GM23338 (cell line): ENCODE measurements at regions not wholly inside any gene's neighbourhood (a gene's known extent, or its start where the extent isn't known, plus 50 kb on each side); places are given as distances from the start of the nearest gene placed in this dataset.

ENCODE experiments used
- ATAC-seq: fragments of 200-7000 bp; cut with Tn5 transposase; 3 replicates; pipeline ENCODE4 v1.9.1; 2020
- DNase-seq: peaks from one replicate; pipeline ENCODE4 v3.0.0-alpha.2; 2015; ENCODE audit warnings: low spot score
- H2AFZ ChIP-seq: fragments of 200-600 bp; sonication (generic); 2 replicates; pipeline ENCODE4 v1.8.0; 2016; ENCODE audit warnings: antibody characterized with exemption, mild to moderate bottlenecking, moderate library complexity
- H3F3A ChIP-seq: fragments of 200-600 bp; sonication (generic); replicated peaks from 2 replicates; pipeline ENCODE4 v1.8.0; 2017; ENCODE audit warnings: antibody characterized with exemption, mixed run types, low read depth
- H3K27ac ChIP-seq: fragments of 200-600 bp; sonication (generic); 2 replicates; pipeline ENCODE4 v1.6.1; 2016; ENCODE audit warnings: low read depth
- H3K27me3 ChIP-seq: fragments of 200-600 bp; sonication (generic); 2 replicates; pipeline ENCODE4 v1.8.0; 2016; ENCODE audit warnings: mild to moderate bottlenecking, mixed run types, moderate library complexity; ENCODE audit not compliant: insufficient read depth
- H3K36me3 ChIP-seq: fragments of 200-600 bp; sonication (generic); 2 replicates; pipeline ENCODE4 v1.8.0; 2016; ENCODE audit warnings: mild to moderate bottlenecking; ENCODE audit not compliant: insufficient read depth
- H3K4me1 ChIP-seq: fragments of 200-600 bp; sonication (generic); 2 replicates; pipeline ENCODE4 v1.8.0; 2016; ENCODE audit warnings: mild to moderate bottlenecking, moderate library complexity; ENCODE audit not compliant: insufficient read depth
- H3K4me2 ChIP-seq: fragments of 200-600 bp; sonication (generic); 2 replicates; pipeline ENCODE4 v1.7.1; 2017; ENCODE audit warnings: mixed run types
- H3K4me3 ChIP-seq: fragments of 200-600 bp; sonication (generic); 2 replicates; pipeline ENCODE4 v1.6.1; 2016; ENCODE audit warnings: mixed run types
- H3K79me2 ChIP-seq: fragments of 200-600 bp; sonication (generic); replicated peaks from 2 replicates; pipeline ENCODE4 v1.8.0; 2017; ENCODE audit warnings: mild to moderate bottlenecking; ENCODE audit not compliant: insufficient read depth
- H3K9me2 ChIP-seq: fragments of 200-600 bp; sonication (generic); 2 replicates; pipeline ENCODE4 v1.8.0; 2017; ENCODE audit not compliant: insufficient read depth
- H4K20me1 ChIP-seq: fragments of 200-600 bp; sonication (generic); replicated peaks from 2 replicates; pipeline ENCODE4 v1.8.0; 2017; ENCODE audit warnings: mild to moderate bottlenecking; ENCODE audit not compliant: insufficient read depth
- H3K27ac Mint-ChIP-seq: 2 replicates; pipeline ENCODE4 v1.8.0; 2020; ENCODE audit warnings: inconsistent platforms, mild to moderate bottlenecking, moderate library complexity, mixed read lengths
- H3K27me3 Mint-ChIP-seq: 3 replicates; pipeline ENCODE4 v1.8.0; 2022; ENCODE audit warnings: low read depth, mild to moderate bottlenecking, moderate library complexity, mixed read lengths, inconsistent platforms; ENCODE audit not compliant: insufficient read depth, poor library complexity
- H3K36me3 Mint-ChIP-seq: 3 replicates; pipeline ENCODE4 v1.8.0; 2021; ENCODE audit warnings: low read depth, mild to moderate bottlenecking, inconsistent platforms, moderate library complexity, mixed read lengths
- H3K4me1 Mint-ChIP-seq: 3 replicates; pipeline ENCODE4 v1.8.0; 2020; ENCODE audit warnings: mild to moderate bottlenecking, inconsistent platforms, mixed read lengths
- H3K4me3 Mint-ChIP-seq: 3 replicates; pipeline ENCODE4 v1.8.0; 2021; ENCODE audit warnings: moderate library complexity, mild to moderate bottlenecking, inconsistent platforms, mixed read lengths
- H3K9me3 Mint-ChIP-seq: 3 replicates; pipeline ENCODE4 v1.8.0; 2020; ENCODE audit warnings: moderate library complexity, mild to moderate bottlenecking, inconsistent platforms, mixed read lengths
- CREB1 ChIP-seq: fragments of 250-450 bp; sonication (Bioruptor Pico); IDR thresholded peaks from 2 replicates; pipeline ENCODE4 v1.5.0; 2020; ENCODE audit warnings: low read depth, mild to moderate bottlenecking, moderate library complexity
- EZH2 ChIP-seq: fragments of 200-600 bp; sonication (generic); IDR thresholded peaks from one replicate; pipeline ENCODE4 v1.8.0; 2017; ENCODE audit warnings: antibody characterized with exemption, mild to moderate bottlenecking, low read depth; ENCODE audit not compliant: unreplicated experiment
- EZH2phosphoT487 ChIP-seq: fragments of 200-600 bp; sonication (generic); IDR thresholded peaks from one replicate; pipeline ENCODE4 v1.8.1; 2018; ENCODE audit warnings: antibody characterized with exemption; ENCODE audit not compliant: unreplicated experiment
- JUNB ChIP-seq: IDR thresholded peaks from one replicate; pipeline ENCODE4 v1.6.1; 2016; ENCODE audit warnings: antibody characterized with exemption; ENCODE audit not compliant: unreplicated experiment
- NANOG ChIP-seq: IDR thresholded peaks from 2 replicates; pipeline ENCODE4 v1.6.1; 2016; ENCODE audit warnings: antibody characterized with exemption, borderline replicate concordance
- POLR2AphosphoS5 ChIP-seq: IDR thresholded peaks from 2 replicates; pipeline ENCODE4 v1.6.1; 2016; ENCODE audit warnings: antibody characterized with exemption, low read depth
- STAT1 ChIP-seq: IDR thresholded peaks from one replicate; pipeline ENCODE4 v1.6.1; 2016; ENCODE audit warnings: antibody characterized with exemption; ENCODE audit not compliant: unreplicated experiment
- ZNF114 ChIP-seq: fragments of 250-450 bp; sonication (Bioruptor Pico); IDR thresholded peaks from 2 replicates; pipeline ENCODE4 v1.5.0; 2020; ENCODE audit warnings: mild to moderate bottlenecking, moderate library complexity
- ZNF331 ChIP-seq: fragments of 250-450 bp; sonication (Bioruptor Pico); IDR thresholded peaks from 2 replicates; pipeline ENCODE4 v1.5.0; 2020; ENCODE audit warnings: low read depth, mild to moderate bottlenecking, moderate library complexity
- TF ChIP-seq, protein P1 (sequence below): IDR thresholded peaks from one replicate; pipeline ENCODE4 v1.6.1; 2018; ENCODE audit warnings: antibody characterized with exemption; ENCODE audit not compliant: unreplicated experiment
- TF ChIP-seq, protein P2 (sequence below): IDR thresholded peaks from 2 replicates; pipeline ENCODE4 v1.6.1; 2016; ENCODE audit warnings: antibody characterized with exemption
- TF ChIP-seq, protein P3 (sequence below), 2 experiments: fragments of 200-600 bp in 1 of 2; sonication (generic) in 1 of 2; conservative IDR thresholded peaks; 2 replicates each; pipeline versions ENCODE4 v1.5.1 to v1.6.1; 2016 to 2017; ENCODE audit warnings: antibody characterized with exemption in 2 of 2, low read depth in 2 of 2, mild to moderate bottlenecking in 2 of 2, moderate library complexity in 1 of 2

DNA sequence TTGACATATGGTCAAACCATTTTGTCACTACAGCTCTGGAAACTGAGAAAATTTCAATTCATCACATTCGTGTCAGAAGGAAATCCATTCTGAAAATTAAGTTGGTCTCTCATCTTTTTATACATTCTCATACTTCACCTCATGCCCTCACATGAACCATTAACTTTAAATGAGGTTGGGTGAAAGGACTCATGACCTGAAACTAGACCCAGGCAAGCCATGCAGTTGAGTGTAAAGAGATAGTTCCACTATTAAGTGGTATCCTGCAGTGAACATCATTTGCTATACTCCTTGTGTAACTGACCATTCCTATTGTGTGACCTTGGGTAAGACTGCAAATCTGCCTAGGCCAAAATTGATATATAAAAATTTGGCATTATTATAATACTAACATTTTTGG, 299.6 kb upstream of the GRIN3A start (continued):
- TF ChIP-seq, protein P1, sequence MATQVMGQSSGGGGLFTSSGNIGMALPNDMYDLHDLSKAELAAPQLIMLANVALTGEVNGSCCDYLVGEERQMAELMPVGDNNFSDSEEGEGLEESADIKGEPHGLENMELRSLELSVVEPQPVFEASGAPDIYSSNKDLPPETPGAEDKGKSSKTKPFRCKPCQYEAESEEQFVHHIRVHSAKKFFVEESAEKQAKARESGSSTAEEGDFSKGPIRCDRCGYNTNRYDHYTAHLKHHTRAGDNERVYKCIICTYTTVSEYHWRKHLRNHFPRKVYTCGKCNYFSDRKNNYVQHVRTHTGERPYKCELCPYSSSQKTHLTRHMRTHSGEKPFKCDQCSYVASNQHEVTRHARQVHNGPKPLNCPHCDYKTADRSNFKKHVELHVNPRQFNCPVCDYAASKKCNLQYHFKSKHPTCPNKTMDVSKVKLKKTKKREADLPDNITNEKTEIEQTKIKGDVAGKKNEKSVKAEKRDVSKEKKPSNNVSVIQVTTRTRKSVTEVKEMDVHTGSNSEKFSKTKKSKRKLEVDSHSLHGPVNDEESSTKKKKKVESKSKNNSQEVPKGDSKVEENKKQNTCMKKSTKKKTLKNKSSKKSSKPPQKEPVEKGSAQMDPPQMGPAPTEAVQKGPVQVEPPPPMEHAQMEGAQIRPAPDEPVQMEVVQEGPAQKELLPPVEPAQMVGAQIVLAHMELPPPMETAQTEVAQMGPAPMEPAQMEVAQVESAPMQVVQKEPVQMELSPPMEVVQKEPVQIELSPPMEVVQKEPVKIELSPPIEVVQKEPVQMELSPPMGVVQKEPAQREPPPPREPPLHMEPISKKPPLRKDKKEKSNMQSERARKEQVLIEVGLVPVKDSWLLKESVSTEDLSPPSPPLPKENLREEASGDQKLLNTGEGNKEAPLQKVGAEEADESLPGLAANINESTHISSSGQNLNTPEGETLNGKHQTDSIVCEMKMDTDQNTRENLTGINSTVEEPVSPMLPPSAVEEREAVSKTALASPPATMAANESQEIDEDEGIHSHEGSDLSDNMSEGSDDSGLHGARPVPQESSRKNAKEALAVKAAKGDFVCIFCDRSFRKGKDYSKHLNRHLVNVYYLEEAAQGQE: no peak
- TF ChIP-seq, protein P2, sequence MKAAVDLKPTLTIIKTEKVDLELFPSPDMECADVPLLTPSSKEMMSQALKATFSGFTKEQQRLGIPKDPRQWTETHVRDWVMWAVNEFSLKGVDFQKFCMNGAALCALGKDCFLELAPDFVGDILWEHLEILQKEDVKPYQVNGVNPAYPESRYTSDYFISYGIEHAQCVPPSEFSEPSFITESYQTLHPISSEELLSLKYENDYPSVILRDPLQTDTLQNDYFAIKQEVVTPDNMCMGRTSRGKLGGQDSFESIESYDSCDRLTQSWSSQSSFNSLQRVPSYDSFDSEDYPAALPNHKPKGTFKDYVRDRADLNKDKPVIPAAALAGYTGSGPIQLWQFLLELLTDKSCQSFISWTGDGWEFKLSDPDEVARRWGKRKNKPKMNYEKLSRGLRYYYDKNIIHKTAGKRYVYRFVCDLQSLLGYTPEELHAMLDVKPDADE: no peak
- TF ChIP-seq CREB1 (CRISPR knock-in tag) (no peak), POLR2AphosphoS5 (no peak)
- TF ChIP-seq, protein P3, sequence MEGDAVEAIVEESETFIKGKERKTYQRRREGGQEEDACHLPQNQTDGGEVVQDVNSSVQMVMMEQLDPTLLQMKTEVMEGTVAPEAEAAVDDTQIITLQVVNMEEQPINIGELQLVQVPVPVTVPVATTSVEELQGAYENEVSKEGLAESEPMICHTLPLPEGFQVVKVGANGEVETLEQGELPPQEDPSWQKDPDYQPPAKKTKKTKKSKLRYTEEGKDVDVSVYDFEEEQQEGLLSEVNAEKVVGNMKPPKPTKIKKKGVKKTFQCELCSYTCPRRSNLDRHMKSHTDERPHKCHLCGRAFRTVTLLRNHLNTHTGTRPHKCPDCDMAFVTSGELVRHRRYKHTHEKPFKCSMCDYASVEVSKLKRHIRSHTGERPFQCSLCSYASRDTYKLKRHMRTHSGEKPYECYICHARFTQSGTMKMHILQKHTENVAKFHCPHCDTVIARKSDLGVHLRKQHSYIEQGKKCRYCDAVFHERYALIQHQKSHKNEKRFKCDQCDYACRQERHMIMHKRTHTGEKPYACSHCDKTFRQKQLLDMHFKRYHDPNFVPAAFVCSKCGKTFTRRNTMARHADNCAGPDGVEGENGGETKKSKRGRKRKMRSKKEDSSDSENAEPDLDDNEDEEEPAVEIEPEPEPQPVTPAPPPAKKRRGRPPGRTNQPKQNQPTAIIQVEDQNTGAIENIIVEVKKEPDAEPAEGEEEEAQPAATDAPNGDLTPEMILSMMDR (conservative IDR thresholded peaks at IDR 0.05; ENCODE audit: low read depth in 2 of 2): no peak

- H3K9me2 ChIP-seq: no peaks in the 10 kb centered on the region
- ATAC-seq (no peak), DNase-seq (no peak)
- no peak for TF ChIP-seq JUNB
- TF ChIP-seq EZH2: no peak
- no peak for TF ChIP-seq POLR2AphosphoS5
- no peak for TF ChIP-seq ZNF331
- no peak for TF ChIP-seq STAT1
- TF ChIP-seq ZNF114 (CRISPR knock-in tag): no peak
- TF ChIP-seq NANOG: no peak
- no peak for TF ChIP-seq EZH2phosphoT487
- TF ChIP-seq, protein P2: no peak
- H3K36me3 ChIP-seq: peaks cover 9% of the 10 kb centered on the region
- H3K36me3 Mint-ChIP-seq: peaks cover 5% of the 10 kb centered on the region; the same call in 2 of the 3 replicates
- no peaks in the 10 kb centered on the region for H3K4me1 Mint-ChIP-seq
- H2AFZ ChIP-seq: no peak overlapping the region
- H4K20me1 ChIP-seq: no peaks in the 10 kb centered on the region
- no peak overlapping the region for H3K4me3 ChIP-seq
- no peaks in the 10 kb centered on the region for H3K79me2 ChIP-seq
- no peak overlapping the region for H3K4me2 ChIP-seq
- H3K27me3 ChIP-seq: no peaks in the 10 kb centered on the region
- no peak overlapping the region for H3K27ac Mint-ChIP-seq
- H3K27me3 Mint-ChIP-seq: no peaks in the 10 kb centered on the region
- no peaks in the 10 kb centered on the region for H3K4me1 ChIP-seq
- H3K9me3 Mint-ChIP-seq: peaks cover 85% of the 10 kb centered on the region
- H3K27ac ChIP-seq: no peak overlapping the region
- H3K4me3 Mint-ChIP-seq: no peak overlapping the region
- H3F3A ChIP-seq: no peaks in the 10 kb centered on the region
Measured at GRCh38 chr9:102035929-102036328, 297.5 kb upstream of the GRIN3A start.
